ENCODE measurements at regions not wholly inside any gene's neighbourhood (a gene's known extent, or its start where the extent isn't known, plus 50 kb on each side); places are given as distances from the start of the nearest gene placed in this dataset.

GRCh38 chr18:29660777-29661176 lies 1381.8 kb downstream of the DSC3 start (continued):
- no peak for TF ChIP-seq ZMAT5 (CRISPR knock-in tag; IDR thresholded peaks at IDR 0.05; ENCODE audit: borderline replicate concordance, low read depth)
- no peak for TF ChIP-seq ZNF570 (CRISPR knock-in tag; IDR thresholded peaks at IDR 0.05; ENCODE audit: borderline replicate concordance)
- TF ChIP-seq HNRNPL (IDR thresholded peaks at IDR 0.05; ENCODE audit: low read depth, low read length), result no peak
- TF ChIP-seq CENPBD1 (CRISPR knock-in tag; IDR thresholded peaks at IDR 0.05; ENCODE audit: borderline replicate concordance, low read depth), result no peak
- TF ChIP-seq PATZ1 (CRISPR knock-in tag; IDR thresholded peaks at IDR 0.05), result no peak
- TF ChIP-seq SP4 (CRISPR knock-in tag; IDR thresholded peaks at IDR 0.05), result no peak
- no peak for TF ChIP-seq RFX1 (IDR thresholded peaks at IDR 0.05)
- TF ChIP-seq ZNF549 (CRISPR knock-in tag; IDR thresholded peaks at IDR 0.05), result no peak
- TF ChIP-seq ZSCAN25 (CRISPR knock-in tag; IDR thresholded peaks at IDR 0.05), result no peak

GRCh38 chr18:29653671-29654215 lies 1388.8 kb downstream of the DSC3 start:
- ATAC-seq, result no peak
- Histone ChIP-seq H2AFZ (ENCODE audit: low read length) (no peak overlapping the region), H3K9ac (ENCODE audit: insufficient read depth, low read depth, low read length) (no peak overlapping the region), H3K36me3 (replicated peaks in 1 of 2; ENCODE audit: control insufficient read depth in 1 of 2, insufficient read depth in 2 of 2, low read length in 2 of 2) (no peaks in the 10 kb centered on the region), H4K20me1 (ENCODE audit: insufficient read depth, low read length) (no peaks in the 10 kb centered on the region), H3K4me2 (ENCODE audit: low read depth, low read length) (no peak overlapping the region), H3K27me3 (ENCODE audit: control insufficient read depth in 1 of 2, insufficient read depth in 2 of 2, low read length in 2 of 2) (no peaks in the 10 kb centered on the region), H3K9me3 (ENCODE audit: low read length) (no peaks in the 10 kb centered on the region), H3K4me1 (ENCODE audit: insufficient read depth, low read length) (no peaks in the 10 kb centered on the region), H3K27ac (ENCODE audit: extremely low read length, insufficient read depth, low read length) (no peak overlapping the region), H3K4me3 (replicated peaks in 1 of 3; ENCODE audit: insufficient read depth in 1 of 3, low read depth in 2 of 3, low read length in 3 of 3) (no peak overlapping the region), H3K79me2 (ENCODE audit: insufficient read depth, low read length) (no peaks in the 10 kb centered on the region)
- POLR2A ChIA-PET, result no interaction called here
- BruUV-seq (replicated peaks), result no TSS peak
- DNase-seq (ENCODE audit: low spot score), result no peak
- in situ Hi-C loops (cut with HindIII; ENCODE audit: extremely low pct_ligation_motif_present, low pct_unique_long_range_greater_than_20kb), result no loop called here
- no peak for FAIRE-seq
- CTCF ChIA-PET (ENCODE audit: low intra/inter-chr PET ratio, low total read pairs), result no interaction called here
- whole genome bisulfite sequencing (ENCODE audit: low lambda C conversion rate), result 0% methylated on average over 2 of the region's 2 CpGs
- intact Hi-C loops (cut with micrococcal nuclease; ENCODE audit: unreplicated experiment), result no loop called here
- TF ChIP-seq ZSCAN9 (CRISPR knock-in tag; IDR thresholded peaks at IDR 0.05; ENCODE audit: borderline replicate concordance) (no peak), KIAA2018 (CRISPR knock-in tag; IDR thresholded peaks at IDR 0.05; ENCODE audit: borderline replicate concordance) (no peak), FOXC1 (CRISPR knock-in tag; IDR thresholded peaks at IDR 0.05; ENCODE audit: borderline replicate concordance) (no peak), TOPORS (CRISPR knock-in tag; IDR thresholded peaks at IDR 0.05) (no peak), PHF21A (CRISPR knock-in tag; IDR thresholded peaks at IDR 0.05) (no peak)
